Nephron progenitor cell (in vitro differentiated cells): ENCODE measurements at regions not wholly inside any gene's neighbourhood (a gene's known extent, or its start where the extent isn't known, plus 50 kb on each side); places are given as distances from the start of the nearest gene placed in this dataset.
"Not testable (repeated sequence)": the region's sequence is repeated elsewhere in the genome, so short reads cannot be mapped to it uniquely, and the experiment has no call there.

Experiments used
- DNase-seq: peaks from one replicate; pipeline ENCODE4 v3.0.0; 2021
- H3K27ac Mint-ChIP-seq: 2 replicates; pipeline ENCODE4 v1.8.0; 2021; ENCODE audit warnings: mild to moderate bottlenecking, moderate library complexity, mixed read lengths
- H3K27me3 Mint-ChIP-seq: 2 replicates; pipeline ENCODE4 v1.8.0; 2021; ENCODE audit warnings: mild to moderate bottlenecking, low read depth, mixed read lengths; ENCODE audit not compliant: poor library complexity
- H3K36me3 Mint-ChIP-seq: 2 replicates; pipeline ENCODE4 v1.8.0; 2021; ENCODE audit warnings: low read depth, mixed read lengths
- H3K4me1 Mint-ChIP-seq: 2 replicates; pipeline ENCODE4 v1.8.0; 2021; ENCODE audit warnings: mixed read lengths
- H3K4me3 Mint-ChIP-seq: 2 replicates; pipeline ENCODE4 v1.8.0; 2021; ENCODE audit warnings: mild to moderate bottlenecking, moderate library complexity, mixed read lengths
- H3K9me3 Mint-ChIP-seq: 2 replicates; pipeline ENCODE4 v1.8.0; 2021; ENCODE audit warnings: mild to moderate bottlenecking, moderate library complexity, mixed read lengths
- TF ChIP-seq, protein P1 (sequence below): fragments of 200-600 bp; sonication (generic); IDR thresholded peaks from 2 replicates; pipeline ENCODE4 v1.5.0; 2021; ENCODE audit warnings: antibody characterized with exemption

DNA sequence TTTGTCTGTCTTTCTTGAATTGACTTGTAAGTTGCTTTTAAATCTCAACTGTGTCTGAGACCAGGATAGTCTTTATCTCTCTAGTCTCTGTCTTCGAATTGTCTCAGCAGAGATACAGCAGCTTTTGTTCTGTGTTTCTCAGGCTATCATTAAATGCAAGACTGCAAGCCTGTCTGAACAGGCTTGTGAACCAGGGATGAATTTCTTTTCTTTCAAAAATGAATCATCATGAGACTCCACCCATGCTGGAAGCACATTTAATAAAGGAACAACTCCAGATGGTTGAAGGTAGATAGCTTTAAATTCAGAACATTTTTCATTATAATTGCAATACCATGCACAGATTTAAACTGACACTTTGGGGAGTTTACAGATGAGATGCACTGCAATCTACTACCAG, 155.9 kb downstream of the SEC23IP start:
- Mint-ChIP-seq H3K27ac (no peak overlapping the region), H3K9me3 (peaks cover 4% of the 10 kb centered on the region), H3K36me3 (peaks cover 7% of the 10 kb centered on the region), H3K27me3 (peaks cover 3% of the 10 kb centered on the region), H3K4me3 (no peak overlapping the region), H3K4me1 (peaks cover 27% of the 10 kb centered on the region)
- TF ChIP-seq, protein P1, sequence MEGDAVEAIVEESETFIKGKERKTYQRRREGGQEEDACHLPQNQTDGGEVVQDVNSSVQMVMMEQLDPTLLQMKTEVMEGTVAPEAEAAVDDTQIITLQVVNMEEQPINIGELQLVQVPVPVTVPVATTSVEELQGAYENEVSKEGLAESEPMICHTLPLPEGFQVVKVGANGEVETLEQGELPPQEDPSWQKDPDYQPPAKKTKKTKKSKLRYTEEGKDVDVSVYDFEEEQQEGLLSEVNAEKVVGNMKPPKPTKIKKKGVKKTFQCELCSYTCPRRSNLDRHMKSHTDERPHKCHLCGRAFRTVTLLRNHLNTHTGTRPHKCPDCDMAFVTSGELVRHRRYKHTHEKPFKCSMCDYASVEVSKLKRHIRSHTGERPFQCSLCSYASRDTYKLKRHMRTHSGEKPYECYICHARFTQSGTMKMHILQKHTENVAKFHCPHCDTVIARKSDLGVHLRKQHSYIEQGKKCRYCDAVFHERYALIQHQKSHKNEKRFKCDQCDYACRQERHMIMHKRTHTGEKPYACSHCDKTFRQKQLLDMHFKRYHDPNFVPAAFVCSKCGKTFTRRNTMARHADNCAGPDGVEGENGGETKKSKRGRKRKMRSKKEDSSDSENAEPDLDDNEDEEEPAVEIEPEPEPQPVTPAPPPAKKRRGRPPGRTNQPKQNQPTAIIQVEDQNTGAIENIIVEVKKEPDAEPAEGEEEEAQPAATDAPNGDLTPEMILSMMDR = no peak
- no peak for DNase-seq

DNA sequence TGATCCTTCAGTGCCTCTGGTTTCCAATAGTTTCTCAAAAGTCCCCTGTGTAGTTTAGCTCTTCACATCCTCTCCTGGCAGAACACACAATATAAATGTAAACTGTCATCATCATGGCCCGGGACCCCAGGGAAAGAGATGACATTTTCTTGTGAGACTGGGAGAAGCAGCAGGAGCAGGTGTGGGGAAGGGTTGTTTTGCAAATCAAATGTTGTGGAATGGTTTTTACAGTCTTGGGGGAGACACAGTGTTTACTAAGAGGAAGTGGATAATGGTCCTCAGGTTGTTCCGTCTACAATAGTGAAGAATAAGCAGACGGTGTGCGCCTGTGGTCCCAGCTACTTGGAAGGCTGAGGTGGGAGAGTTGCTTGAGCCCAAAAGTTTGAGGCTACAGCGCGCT, 159.1 kb downstream of the SEC23IP start:
- Mint-ChIP-seq H3K9me3 (peaks cover 5% of the 10 kb centered on the region), H3K27me3 (peaks cover under 1% of the 10 kb centered on the region)

DNA sequence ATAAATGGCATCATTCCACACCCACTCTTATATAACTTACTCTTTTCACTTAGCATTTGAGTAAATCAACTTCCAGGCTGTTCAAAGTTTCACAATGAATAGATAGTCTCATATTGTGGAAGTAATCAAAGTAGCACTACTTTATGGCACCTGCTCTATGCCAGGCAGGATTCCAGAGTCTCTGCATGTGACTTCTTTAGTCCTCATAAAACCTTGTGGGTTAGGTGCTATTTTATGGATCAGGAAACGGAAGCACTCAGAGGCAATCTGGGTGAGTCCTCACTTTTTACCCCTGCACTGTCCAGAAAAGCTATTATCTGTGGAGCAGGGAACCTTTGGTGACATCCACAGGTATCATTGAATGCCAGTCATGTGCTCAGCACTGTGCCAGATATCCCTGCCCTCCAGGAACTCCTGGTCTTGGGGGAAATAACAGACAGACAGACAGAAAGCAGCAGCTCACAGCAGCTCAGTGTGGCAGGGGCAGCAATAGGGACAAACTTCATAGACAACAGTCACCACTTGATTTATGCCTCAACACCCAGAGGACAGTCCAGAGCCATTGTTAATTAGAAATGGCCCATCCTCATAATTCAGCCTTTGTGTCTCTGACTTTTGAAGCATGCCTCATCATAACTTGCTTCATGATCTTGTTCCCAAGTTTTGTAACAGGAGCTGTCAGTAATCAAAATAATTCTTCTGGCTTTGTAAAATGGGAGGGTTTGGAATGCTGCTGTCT, 160.6 kb downstream of the SEC23IP start:
- TF ChIP-seq, protein P1 = no peak

More for the DNA sequence above, 159.1 kb downstream of the SEC23IP start:
- Mint-ChIP-seq H3K27ac (peak overlapping the region; percentile 11), H3K4me1 (peaks cover 27% of the 10 kb centered on the region), H3K36me3 (no peaks in the 10 kb centered on the region), H3K4me3 (no peak overlapping the region)
- no peak for DNase-seq
- TF ChIP-seq, protein P1 = no peak

DNA sequence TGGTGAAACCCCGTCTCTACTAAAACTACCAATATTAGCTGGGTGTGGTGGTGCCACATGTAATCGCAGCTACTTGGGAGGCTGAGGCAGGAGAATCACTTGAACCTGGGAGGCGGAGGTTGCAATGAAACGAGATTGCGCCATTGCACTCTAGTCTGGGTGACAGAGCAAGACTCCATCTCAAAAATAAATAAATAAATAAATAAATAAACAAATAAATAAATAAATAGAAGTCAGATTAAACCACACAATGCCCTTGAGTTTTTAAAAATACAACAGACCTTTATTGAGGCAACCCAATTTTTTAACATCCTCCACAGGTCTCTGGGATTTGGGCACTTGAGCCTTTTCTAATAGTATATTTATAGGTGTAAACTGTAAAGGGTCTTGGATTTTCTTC, 167.3 kb downstream of the SEC23IP start:
- not testable (repeated sequence) for H3K9me3 Mint-ChIP-seq

More for the DNA sequence above, 160.6 kb downstream of the SEC23IP start:
- Mint-ChIP-seq H3K36me3 (no peaks in the 10 kb centered on the region), H3K9me3 (peaks cover 5% of the 10 kb centered on the region), H3K4me1 (peaks cover 27% of the 10 kb centered on the region), H3K27me3 (peaks cover 4% of the 10 kb centered on the region), H3K4me3 (no peak overlapping the region), H3K27ac (peak overlapping the region; percentile 47)
- DNase-seq = no peak

DNA sequence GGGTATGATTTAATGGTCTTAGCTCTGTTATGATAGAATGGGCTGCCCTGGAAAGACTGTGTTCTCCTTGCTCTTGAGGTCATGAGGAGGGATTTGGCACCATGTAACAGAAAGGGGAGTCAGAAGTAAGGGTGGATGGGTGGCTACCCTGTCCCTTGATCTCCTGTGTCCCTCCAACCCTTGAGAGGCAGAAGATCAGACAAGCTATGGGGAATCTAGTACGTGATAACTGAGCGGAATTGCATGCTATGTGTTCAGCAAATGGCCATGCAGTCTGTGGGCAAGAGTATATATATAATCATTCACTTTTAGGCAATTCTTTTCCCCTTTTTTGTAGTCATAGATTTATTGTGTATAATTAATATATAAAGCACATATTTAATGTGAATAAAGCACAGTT, 174.9 kb downstream of the SEC23IP start:
- Mint-ChIP-seq H3K36me3 (no peaks in the 10 kb centered on the region), H3K4me1 (peaks cover 22% of the 10 kb centered on the region), H3K27ac (no peak overlapping the region), H3K4me3 (no peak overlapping the region), H3K9me3 (peaks cover 16% of the 10 kb centered on the region), H3K27me3 (peaks cover 8% of the 10 kb centered on the region)
- DNase-seq = no peak
- TF ChIP-seq, protein P1 = no peak

More for the DNA sequence above, 167.3 kb downstream of the SEC23IP start:
- Mint-ChIP-seq H3K27me3 (peaks cover 13% of the 10 kb centered on the region), H3K4me1 (peaks cover 17% of the 10 kb centered on the region)
- H3K27ac Mint-ChIP-seq, H3K36me3 Mint-ChIP-seq, H3K4me3 Mint-ChIP-seq, DNase-seq: not testable (repeated sequence)

DNA sequence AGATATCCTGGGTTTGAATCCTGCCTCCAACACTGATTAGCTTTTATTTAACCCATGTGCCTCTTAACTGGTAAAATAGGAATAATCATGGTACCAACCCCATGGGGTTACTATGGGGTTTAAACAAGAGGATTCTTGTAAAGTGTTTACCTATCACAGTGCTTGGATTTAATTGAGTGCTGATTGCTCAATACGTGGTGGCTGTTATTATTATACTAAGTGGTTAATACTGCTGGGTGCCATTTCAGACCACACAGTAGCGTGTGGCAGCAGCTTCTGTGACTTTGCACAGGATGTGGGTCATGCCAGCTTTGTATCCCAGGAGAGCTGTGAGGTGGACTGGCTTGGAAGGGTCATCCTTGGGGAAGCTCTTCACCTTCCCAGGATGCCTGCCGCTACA, 177.2 kb downstream of the SEC23IP start:
- DNase-seq = no peak
- Mint-ChIP-seq H3K9me3 (peaks cover 31% of the 10 kb centered on the region), H3K4me3 (no peak overlapping the region), H3K27me3 (peaks cover 14% of the 10 kb centered on the region), H3K4me1 (peaks cover 11% of the 10 kb centered on the region), H3K27ac (no peak overlapping the region), H3K36me3 (peaks cover 6% of the 10 kb centered on the region)
- TF ChIP-seq, protein P1 = no peak
